SIG-M5 (cell line): ENCODE measurements at regions not wholly inside any gene's neighbourhood (a gene's known extent, or its start where the extent isn't known, plus 50 kb on each side); places are given as distances from the start of the nearest gene placed in this dataset.

Source experiments
- DNase-seq: peaks from one replicate; lab custom pipeline; 2025; lab: John Stamatoyannopoulos, UW

GRCh38 chr1:224505454-224506093 lies 71.0 kb upstream of the WDR26 start:
- DNase-seq: no peak

- DNase-seq: no peak
Observed at GRCh38 chr1:224506141-224506814, 71.7 kb upstream of the WDR26 start.

- no peak for DNase-seq
Observed at GRCh38 chr1:224507771-224508523, 73.3 kb upstream of the WDR26 start.

GRCh38 chr1:224509907-224510306 lies 75.3 kb upstream of the WDR26 start:
- no peak for DNase-seq

GRCh38 chr1:224510880-224511645 lies 76.5 kb upstream of the WDR26 start:
- no peak for DNase-seq

- DNase-seq: no peak
Observed at GRCh38 chr1:224512600-224513151, 78.1 kb upstream of the WDR26 start.

- no peak for DNase-seq
Observed at GRCh38 chr1:224513383-224513782, 78.8 kb upstream of the WDR26 start.

GRCh38 chr1:224513787-224514209 lies 79.2 kb upstream of the WDR26 start:
- DNase-seq: no peak

- no peak for DNase-seq
Observed at GRCh38 chr1:224517171-224517570, 82.6 kb upstream of the WDR26 start.

GRCh38 chr1:224518528-224518927 lies 83.9 kb upstream of the WDR26 start:
- DNase-seq: no peak

GRCh38 chr1:224519874-224520273 lies 85.3 kb upstream of the WDR26 start:
- no peak for DNase-seq

GRCh38 chr1:224520808-224521207 lies 86.2 kb upstream of the WDR26 start:
- no peak for DNase-seq

GRCh38 chr1:224521904-224522734 lies 87.5 kb upstream of the WDR26 start:
- no peak for DNase-seq

- no peak for DNase-seq
Observed at GRCh38 chr1:224523676-224524075, 89.1 kb upstream of the WDR26 start.

- DNase-seq: no peak
Observed at GRCh38 chr1:224524679-224525078, 90.1 kb upstream of the WDR26 start.

GRCh38 chr1:224525411-224526040 lies 90.6 kb upstream of the CNIH3 start:
- no peak for DNase-seq

- no peak for DNase-seq
Observed at GRCh38 chr1:224526771-224527170, 89.3 kb upstream of the CNIH3 start.

GRCh38 chr1:224528900-224529299 lies 87.2 kb upstream of the CNIH3 start:
- DNase-seq: no peak

GRCh38 chr1:224529844-224530243 lies 86.3 kb upstream of the CNIH3 start:
- no peak for DNase-seq

GRCh38 chr1:224533517-224533916 lies 82.6 kb upstream of the CNIH3 start:
- no peak for DNase-seq

- DNase-seq: no peak
Observed at GRCh38 chr1:224534731-224535130, 81.4 kb upstream of the CNIH3 start.
